DMS114 treated with DMSO at 0.1 percent for 48 hours (cell line): ENCODE measurements at regions not wholly inside any gene's neighbourhood (a gene's known extent, or its start where the extent isn't known, plus 50 kb on each side); places are given as distances from the start of the nearest gene placed in this dataset.
"Not testable (repeated sequence)": the region's sequence is repeated elsewhere in the genome, so short reads cannot be mapped to it uniquely, and the experiment has no call there.

Source experiments
- DNase-seq: peaks from one replicate; lab custom pipeline; 2025; ENCODE audit not compliant: unreplicated experiment; lab: John Stamatoyannopoulos, UW

- no peak for DNase-seq
Measured at GRCh38 chr7:108627476-108628051, 57.9 kb downstream of the DNAJB9 start.

- no peak for DNase-seq
Measured at GRCh38 chr7:108628678-108629077, 59.0 kb downstream of the DNAJB9 start.

- no peak for DNase-seq
Measured at GRCh38 chr7:108629651-108630400, 60.2 kb downstream of the DNAJB9 start.

GRCh38 chr7:108634036-108634435, 64.4 kb downstream of the DNAJB9 start:
- no peak for DNase-seq

- no peak for DNase-seq
Measured at GRCh38 chr7:108634535-108634934, 64.9 kb downstream of the DNAJB9 start.

GRCh38 chr7:108637049-108637621, 67.5 kb downstream of the DNAJB9 start:
- DNase-seq = no peak

- DNase-seq = no peak
Measured at GRCh38 chr7:108642126-108642525, 72.5 kb downstream of the DNAJB9 start.

GRCh38 chr7:108643136-108643535, 73.5 kb downstream of the DNAJB9 start:
- no peak for DNase-seq

- DNase-seq = no peak
Measured at GRCh38 chr7:108648989-108649388, 79.3 kb downstream of the DNAJB9 start.

GRCh38 chr7:108650467-108650866, 80.8 kb downstream of the DNAJB9 start:
- no peak for DNase-seq

- DNase-seq = no peak
Measured at GRCh38 chr7:108652886-108653285, 83.2 kb downstream of the DNAJB9 start.

- no peak for DNase-seq
Measured at GRCh38 chr7:108653526-108653925, 83.9 kb downstream of the DNAJB9 start.

- DNase-seq = not testable (repeated sequence)
Measured at GRCh38 chr7:108657140-108657726, 87.6 kb downstream of the DNAJB9 start.

GRCh38 chr7:108659261-108659660, 89.6 kb downstream of the DNAJB9 start:
- DNase-seq = no peak

GRCh38 chr7:108659867-108660266, 90.2 kb downstream of the DNAJB9 start:
- no peak for DNase-seq

GRCh38 chr7:108660465-108660864, 90.8 kb downstream of the DNAJB9 start:
- DNase-seq = no peak

- no peak for DNase-seq
Measured at GRCh38 chr7:108662783-108663362, 93.2 kb downstream of the DNAJB9 start.

- DNase-seq = no peak
Measured at GRCh38 chr7:108663701-108664100, 94.0 kb downstream of the DNAJB9 start.

GRCh38 chr7:108667216-108667615, 97.5 kb downstream of the DNAJB9 start:
- DNase-seq = no peak

- no peak for DNase-seq
Measured at GRCh38 chr7:108669958-108670357, 100.3 kb downstream of the DNAJB9 start.

GRCh38 chr7:108673699-108674098, 104.0 kb downstream of the DNAJB9 start:
- not testable (repeated sequence) for DNase-seq

GRCh38 chr7:108684629-108685028, 115.0 kb downstream of the DNAJB9 start:
- DNase-seq = no peak
